ENCODE measurements at regions not wholly inside any gene's neighbourhood (a gene's known extent, or its start where the extent isn't known, plus 50 kb on each side); places are given as distances from the start of the nearest gene placed in this dataset.

DNA sequence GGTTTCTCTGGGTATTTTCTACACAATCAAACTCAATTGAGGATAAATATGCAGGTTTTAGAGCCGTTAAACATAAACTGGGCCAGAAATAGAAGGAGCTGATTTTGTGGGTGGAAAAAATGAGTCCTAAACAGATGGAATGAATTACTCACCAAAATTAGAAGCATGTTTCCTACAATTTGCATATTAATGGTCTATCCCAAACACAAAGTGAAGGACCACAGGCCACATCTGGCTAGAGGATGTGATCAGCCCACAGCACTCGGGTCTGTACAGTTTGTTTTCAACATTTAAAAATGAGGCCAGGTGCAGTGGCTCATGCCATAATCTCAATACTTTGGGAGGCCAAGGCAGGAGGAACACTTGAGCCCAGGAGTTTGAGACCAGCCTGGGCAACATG lies 296.3 kb downstream of the PREX1 start:
- TF ChIP-seq, protein P1, sequence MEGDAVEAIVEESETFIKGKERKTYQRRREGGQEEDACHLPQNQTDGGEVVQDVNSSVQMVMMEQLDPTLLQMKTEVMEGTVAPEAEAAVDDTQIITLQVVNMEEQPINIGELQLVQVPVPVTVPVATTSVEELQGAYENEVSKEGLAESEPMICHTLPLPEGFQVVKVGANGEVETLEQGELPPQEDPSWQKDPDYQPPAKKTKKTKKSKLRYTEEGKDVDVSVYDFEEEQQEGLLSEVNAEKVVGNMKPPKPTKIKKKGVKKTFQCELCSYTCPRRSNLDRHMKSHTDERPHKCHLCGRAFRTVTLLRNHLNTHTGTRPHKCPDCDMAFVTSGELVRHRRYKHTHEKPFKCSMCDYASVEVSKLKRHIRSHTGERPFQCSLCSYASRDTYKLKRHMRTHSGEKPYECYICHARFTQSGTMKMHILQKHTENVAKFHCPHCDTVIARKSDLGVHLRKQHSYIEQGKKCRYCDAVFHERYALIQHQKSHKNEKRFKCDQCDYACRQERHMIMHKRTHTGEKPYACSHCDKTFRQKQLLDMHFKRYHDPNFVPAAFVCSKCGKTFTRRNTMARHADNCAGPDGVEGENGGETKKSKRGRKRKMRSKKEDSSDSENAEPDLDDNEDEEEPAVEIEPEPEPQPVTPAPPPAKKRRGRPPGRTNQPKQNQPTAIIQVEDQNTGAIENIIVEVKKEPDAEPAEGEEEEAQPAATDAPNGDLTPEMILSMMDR (conservative IDR thresholded peaks at IDR 0.05): no peak
- TF ChIP-seq ZFX (IDR thresholded peaks at IDR 0.05): no peak

All from C4-2B (cell line).